HG02763 (cell line): ENCODE measurements at regions not wholly inside any gene's neighbourhood (a gene's known extent, or its start where the extent isn't known, plus 50 kb on each side); places are given as distances from the start of the nearest gene placed in this dataset.

ENCODE experiments used
- ATAC-seq: cut with Tn5 transposase; IDR thresholded peaks from one replicate; pipeline ENCODE4 v1.9.1; 2021; ENCODE audit warnings: mild to moderate bottlenecking, moderate library complexity; ENCODE audit not compliant: unreplicated experiment

GRCh38 chr6:99080191-99080590 is 132.4 kb upstream of the FBXL4 start:
- ATAC-seq, result no peak

GRCh38 chr6:99079058-99079457 is 131.3 kb upstream of the FBXL4 start:
- no peak for ATAC-seq

DNA sequence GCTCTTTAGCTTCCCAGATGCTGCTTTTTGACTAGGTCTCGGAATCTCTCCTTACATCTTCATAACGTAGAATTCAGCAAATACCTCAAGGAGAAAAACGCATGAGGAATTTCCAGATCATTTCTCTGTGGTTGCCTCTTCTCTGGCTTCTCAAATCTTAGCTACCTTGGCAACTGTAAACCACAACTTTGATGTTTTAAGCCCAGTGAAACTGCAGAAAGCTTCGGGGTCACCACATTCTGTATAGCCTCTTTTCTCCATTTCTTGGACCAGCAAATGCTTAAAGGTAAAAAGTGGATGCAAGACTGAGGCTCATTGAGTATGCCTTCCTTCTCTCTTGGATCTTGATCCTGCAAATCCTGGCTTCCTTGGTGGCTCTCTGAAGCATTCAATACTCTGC is 125.5 kb upstream of the FBXL4 start:
- no peak for ATAC-seq

DNA sequence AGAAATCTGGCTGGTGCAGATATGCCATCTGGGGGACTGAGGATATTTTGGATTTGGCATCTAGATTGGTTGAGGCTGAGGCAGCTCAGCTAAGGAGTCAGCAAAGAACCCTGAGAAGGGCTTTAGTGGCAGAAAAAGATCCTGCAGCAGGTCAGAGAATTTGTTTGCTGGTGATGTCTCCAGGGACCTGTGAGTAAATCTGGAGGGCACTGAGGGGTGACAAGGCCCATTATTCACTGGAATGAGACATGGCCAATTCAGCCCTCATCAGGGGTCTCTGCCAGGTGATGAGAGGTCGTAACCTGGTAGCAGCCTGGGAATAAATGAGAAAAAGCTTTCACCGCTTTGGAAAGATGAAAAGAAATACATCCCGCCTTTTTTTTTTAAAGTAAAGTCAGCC is 118.3 kb upstream of the FBXL4 start:
- no peak for ATAC-seq

GRCh38 chr6:99064834-99065233 is 117.1 kb upstream of the FBXL4 start:
- ATAC-seq, result no peak

GRCh38 chr6:99036672-99037071 is 88.9 kb upstream of the FBXL4 start:
- no peak for ATAC-seq

DNA sequence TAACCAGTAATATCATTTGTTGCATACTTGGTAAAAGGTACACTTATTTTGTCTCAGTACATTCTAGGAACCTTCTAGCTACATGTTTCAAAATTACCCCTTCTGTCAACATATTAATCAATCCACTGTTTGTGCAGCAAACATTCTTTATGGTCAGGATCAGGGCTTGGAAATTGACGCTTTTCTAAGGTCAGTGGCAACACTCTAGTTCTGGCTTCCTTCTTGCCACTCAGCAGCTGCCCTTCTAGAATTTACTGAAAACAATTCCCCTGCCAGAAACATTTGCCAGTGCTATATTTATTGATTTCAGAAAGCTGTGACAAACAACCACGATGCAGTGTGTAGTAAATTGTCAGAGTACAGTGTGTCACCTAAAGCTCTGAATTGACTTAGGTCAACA is 84.7 kb upstream of the FBXL4 start:
- ATAC-seq, result no peak

DNA sequence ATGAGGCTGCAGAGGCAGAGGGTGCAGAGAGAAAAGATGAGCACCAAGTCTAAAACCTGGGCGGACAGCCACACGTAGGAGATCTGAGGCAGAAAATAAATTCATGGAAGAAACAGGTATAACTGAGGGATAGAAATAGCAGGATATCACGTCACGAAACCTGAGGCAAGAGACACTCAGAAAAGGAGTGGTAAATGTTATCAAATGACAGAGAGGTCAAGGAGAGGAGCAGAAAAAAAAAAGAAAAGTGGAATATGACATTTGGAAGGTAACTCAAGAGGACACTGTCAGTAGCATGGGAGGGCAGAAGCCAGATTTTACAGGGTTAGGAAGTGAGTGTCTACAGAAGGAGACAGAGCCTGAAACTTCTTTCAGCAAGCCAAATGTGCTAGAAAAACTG is 84.2 kb upstream of the FBXL4 start:
- no peak for ATAC-seq

GRCh38 chr6:99030915-99031314 is 83.2 kb upstream of the FBXL4 start:
- no peak for ATAC-seq

DNA sequence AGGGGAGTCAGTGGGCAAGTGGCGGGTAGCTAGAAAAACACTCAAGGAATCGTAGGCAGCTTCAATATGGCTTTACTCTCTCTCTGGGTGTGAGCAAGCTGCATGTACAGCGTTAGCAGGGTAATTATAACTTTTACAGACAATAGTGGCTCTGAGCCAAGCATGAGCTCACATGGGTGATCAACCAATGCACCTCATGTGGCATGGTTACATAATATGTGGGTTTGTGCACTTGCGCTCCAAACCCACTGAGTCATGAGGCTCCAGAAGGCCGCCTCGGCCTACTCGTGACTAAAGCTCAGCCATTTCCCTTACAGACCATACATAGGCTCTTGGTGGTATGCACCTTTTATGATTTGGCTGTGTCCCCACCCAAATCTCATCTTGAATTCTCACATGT is 78.4 kb upstream of the FBXL4 start:
- ATAC-seq, result no peak

DNA sequence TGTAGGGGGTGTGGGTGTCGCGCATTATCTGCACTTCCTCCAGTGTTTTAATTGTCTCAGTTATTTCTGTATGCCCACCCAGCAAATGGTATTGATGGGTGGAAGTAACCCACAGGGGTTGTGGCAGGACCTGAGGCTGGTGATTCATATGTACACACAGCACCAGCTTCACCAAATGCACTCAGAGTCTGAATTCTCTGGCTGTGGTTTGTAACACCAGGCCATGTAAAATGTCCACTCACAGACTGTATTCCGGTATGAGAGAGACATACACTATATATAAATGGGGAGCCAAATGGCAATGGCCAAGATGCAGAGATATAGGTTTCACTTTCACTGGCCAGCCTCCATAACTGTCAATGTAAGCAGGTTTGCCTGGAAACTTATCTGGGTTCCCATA is 76.3 kb upstream of the FBXL4 start:
- ATAC-seq, result no peak

DNA sequence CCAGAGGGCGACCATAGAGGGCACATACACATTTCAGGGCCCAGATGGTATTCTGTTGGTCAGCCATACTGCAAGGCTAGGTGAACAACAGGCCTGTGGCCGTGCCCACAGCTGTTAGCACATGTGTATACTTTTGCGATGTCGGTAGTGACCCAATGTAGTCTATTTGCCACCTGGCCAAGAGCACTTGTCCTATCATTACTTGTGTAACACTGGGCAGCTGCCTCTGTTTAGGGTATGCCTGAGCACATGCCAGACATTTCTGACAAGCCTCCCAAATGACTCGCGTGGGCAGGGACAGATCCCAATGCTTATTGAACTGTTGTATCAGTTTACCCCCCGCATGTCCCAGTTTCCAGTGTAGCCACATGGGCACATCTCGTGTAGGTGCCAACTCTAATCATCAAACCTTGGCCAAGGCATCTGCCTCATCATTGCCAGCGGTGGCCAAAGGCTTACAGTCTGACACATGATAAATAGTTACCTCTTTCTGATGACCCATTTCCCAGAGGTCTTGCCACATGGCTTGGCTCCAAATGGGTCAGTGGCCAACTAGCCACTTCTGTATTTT is 74.4 kb upstream of the FBXL4 start:
- no peak for ATAC-seq

DNA sequence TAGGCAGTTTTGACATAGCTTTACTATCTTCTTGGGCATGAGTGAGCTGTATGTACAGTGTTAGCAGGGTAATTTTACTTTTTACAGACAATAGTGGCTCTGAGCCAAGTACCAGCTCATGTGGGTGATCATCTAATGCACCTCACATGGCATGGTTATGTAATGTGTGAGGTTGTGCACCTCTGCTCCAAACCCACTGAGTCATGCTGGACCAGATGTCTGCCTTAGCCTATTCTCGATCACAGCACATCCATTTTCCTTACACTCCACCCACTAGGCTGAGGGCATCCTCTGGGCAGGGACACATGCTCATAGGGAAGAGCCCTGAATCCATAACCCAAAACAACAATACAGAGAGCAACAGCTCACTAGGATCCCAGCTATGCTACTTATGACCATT is 71.6 kb upstream of the FBXL4 start:
- ATAC-seq, result no peak

DNA sequence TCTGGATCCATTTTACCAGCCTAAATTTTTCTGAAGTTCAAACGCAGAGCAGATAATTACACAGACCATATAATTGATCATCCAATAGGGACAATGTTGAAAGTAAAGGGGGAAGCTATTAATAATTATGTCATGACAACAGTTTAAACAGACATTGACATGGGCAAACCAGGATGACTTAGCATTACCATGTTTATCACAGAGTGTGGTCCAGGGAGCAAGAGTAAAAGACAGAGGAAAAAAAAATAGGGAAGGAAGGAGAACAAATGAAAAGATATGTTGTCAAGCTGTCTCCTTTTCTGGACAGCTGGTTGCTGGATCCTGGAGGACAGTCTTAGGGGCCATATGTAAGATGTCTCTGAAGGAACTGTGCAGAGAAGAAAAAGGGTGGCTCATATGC is 69.4 kb upstream of the FBXL4 start:
- ATAC-seq, result no peak

DNA sequence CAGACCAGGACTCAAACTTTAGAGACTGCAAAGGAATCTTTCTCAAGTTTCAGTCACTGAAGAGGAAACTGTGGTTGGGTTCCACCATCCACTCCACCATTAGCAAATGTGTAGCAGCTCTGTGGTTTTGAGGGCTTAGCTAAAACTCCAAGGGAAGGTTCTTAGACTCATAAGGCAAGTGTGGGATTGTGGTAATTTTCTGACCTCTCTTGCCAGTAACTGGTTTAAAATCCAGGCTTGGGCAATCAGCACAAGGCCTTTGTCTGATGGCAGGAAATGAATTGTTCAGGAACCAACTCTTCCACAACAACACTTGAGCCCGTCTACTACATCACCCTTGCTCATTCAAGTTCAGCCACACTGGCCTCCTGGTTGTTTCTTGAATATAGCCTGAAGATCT is 68.6 kb upstream of the FBXL4 start:
- ATAC-seq, result no peak

DNA sequence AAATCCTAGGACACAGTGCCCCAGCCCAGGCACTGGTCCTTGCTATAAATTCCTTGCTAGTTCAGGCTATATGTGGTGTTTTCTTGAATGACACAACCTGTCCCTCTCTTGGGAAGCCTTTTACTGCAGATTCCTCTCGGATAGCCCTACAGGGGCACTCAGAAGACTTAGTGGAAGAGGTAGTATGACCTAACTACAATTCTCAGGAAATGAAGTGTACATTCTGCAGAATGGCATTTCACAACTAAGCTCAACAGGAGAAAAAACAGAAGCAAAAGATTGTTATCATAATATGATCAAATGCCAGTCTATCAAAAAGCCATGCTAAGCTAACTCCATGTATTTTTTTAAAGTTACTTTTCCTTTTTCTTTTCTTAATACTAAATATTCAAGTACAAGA is 66.3 kb upstream of the FBXL4 start:
- no peak for ATAC-seq

DNA sequence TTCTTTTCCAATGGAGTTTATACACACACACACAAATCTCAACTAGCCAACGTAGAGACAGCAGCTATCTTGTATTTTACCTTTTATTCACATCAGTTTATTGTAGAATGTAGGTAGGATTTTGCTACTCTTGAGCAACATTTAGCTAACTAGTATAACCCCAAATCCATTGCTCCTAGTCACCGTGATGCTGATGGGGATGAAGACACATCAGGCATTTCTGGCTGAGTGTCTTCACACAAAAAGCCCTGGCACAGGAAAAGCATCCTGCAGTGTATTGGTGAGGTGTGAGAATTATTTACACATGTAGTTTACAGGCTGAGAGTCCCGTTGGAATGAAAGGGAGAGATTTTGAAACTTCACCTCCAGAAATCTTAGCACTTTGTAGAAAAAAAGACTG is 65.9 kb upstream of the FBXL4 start:
- no peak for ATAC-seq

GRCh38 chr6:99013145-99013544 is 65.4 kb upstream of the FBXL4 start:
- ATAC-seq, result no peak

DNA sequence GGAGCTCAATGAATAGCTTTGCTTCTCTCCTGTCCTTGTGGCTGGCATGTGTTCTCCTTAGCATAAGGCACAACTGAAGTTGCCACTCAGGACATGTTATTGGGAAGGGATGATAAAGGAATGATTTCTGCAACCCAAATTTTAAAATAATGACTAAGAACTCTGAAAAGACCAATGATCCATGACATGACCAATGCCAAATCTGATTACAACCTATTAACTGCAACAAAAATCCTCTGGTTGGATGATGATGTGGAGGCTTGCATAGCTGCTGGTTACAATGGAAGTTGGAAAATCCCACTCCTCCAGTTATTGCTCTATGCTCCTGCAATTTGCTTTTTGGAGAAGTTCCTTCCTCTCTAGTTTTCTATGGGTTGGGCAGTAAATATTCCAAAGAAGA is 63.4 kb upstream of the FBXL4 start:
- ATAC-seq, result no peak

DNA sequence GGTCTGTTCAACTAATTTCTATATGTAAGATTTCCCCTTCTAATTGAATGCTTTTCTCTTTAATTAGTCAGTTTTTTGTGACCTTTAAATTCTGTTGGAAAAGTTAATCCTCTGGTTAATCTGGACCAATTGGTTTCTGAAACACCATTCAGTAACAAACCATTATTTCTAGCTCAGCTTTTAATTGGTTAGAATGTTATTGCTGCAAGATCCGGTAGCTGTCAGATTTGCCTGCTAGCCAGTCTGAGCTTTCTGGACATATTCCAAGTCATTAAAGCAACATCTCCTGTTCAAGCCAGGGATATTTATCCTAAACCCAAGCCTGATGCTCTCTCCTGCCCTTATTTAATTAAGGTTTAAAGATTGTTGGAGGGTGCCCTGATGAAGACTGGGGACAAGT is 55.1 kb upstream of the FBXL4 start:
- ATAC-seq, result no peak

DNA sequence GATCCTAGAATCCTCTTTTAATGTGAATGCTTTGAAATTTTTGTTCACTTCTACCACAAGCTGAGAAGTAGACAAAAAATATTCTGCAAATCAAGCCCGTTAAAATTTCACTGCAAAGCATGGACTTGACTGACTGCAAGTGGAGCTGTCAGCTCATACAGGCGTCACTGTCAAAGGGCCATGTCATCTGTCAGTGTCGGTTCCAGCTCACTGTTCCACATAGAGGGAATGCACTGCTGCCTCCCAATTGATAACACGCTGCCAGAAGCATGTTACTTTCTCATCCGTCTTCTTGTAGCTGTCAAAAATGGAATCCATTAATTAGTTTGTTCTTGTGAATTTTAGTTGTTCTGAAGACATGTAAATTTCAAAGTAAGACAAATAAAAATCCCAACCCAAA is 50.4 kb upstream of the FBXL4 start:
- ATAC-seq, result no peak
